ENCODE measurements at regions not wholly inside any gene's neighbourhood (a gene's known extent, or its start where the extent isn't known, plus 50 kb on each side); places are given as distances from the start of the nearest gene placed in this dataset.

- H3K9me3 Mint-ChIP-seq, result no peaks in the 10 kb centered on the region
- H3K4me1 Mint-ChIP-seq, result peaks cover 42% of the 10 kb centered on the region
- no peaks in the 10 kb centered on the region for H3K36me3 Mint-ChIP-seq (ENCODE audit: low read depth)
- H3K27ac Mint-ChIP-seq, result peak overlapping the region; percentile 4 to 93 (median 21)
- no peaks in the 10 kb centered on the region for H3K27me3 Mint-ChIP-seq (ENCODE audit: low read depth)
- H3K4me3 Mint-ChIP-seq, result no peak overlapping the region
- TF ChIP-seq, protein P1, sequence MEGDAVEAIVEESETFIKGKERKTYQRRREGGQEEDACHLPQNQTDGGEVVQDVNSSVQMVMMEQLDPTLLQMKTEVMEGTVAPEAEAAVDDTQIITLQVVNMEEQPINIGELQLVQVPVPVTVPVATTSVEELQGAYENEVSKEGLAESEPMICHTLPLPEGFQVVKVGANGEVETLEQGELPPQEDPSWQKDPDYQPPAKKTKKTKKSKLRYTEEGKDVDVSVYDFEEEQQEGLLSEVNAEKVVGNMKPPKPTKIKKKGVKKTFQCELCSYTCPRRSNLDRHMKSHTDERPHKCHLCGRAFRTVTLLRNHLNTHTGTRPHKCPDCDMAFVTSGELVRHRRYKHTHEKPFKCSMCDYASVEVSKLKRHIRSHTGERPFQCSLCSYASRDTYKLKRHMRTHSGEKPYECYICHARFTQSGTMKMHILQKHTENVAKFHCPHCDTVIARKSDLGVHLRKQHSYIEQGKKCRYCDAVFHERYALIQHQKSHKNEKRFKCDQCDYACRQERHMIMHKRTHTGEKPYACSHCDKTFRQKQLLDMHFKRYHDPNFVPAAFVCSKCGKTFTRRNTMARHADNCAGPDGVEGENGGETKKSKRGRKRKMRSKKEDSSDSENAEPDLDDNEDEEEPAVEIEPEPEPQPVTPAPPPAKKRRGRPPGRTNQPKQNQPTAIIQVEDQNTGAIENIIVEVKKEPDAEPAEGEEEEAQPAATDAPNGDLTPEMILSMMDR (IDR thresholded peaks at IDR 0.05; ENCODE audit: unreplicated experiment in 3 of 3), result no peak
Observed at GRCh38 chr2:198268519-198268918, 464.1 kb downstream of the PLCL1 start.

DNA sequence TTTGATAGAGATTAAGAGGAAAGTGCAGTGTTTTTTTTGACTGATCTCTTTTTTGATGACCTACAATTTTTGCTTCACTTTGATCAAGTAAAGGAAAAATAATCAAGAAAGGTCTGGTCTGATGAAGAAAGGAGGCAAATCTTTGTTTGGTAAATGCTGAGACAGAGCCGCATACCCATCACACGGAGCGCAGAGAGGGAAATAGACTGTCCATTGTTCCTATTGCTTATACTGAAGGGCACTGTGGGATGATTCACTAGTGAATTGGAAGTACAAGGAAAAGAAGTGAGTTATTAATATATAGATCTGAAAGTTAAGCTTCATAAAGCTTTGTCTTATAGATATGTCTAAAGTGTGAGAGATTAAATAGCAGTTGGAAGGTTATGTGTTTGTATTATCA is 455.1 kb downstream of the PLCL1 start:
- no peaks in the 10 kb centered on the region for H3K27me3 Mint-ChIP-seq (ENCODE audit: low read depth)
- H3K27ac Mint-ChIP-seq, result no peak overlapping the region
- H3K9me3 Mint-ChIP-seq, result no peaks in the 10 kb centered on the region
- H3K4me3 Mint-ChIP-seq, result no peak overlapping the region
- TF ChIP-seq, protein P1 (IDR thresholded peaks at IDR 0.05; ENCODE audit: unreplicated experiment in 3 of 3), result no peak
- H3K36me3 Mint-ChIP-seq (ENCODE audit: low read depth), result no peaks in the 10 kb centered on the region
- peaks cover 3% of the 10 kb centered on the region for H3K4me1 Mint-ChIP-seq

- Mint-ChIP-seq H3K4me1 (peaks cover 5% of the 10 kb centered on the region), H3K4me3 (no peak overlapping the region), H3K9me3 (no peaks in the 10 kb centered on the region), H3K27me3 (ENCODE audit: low read depth) (no peaks in the 10 kb centered on the region), H3K36me3 (ENCODE audit: low read depth) (no peaks in the 10 kb centered on the region), H3K27ac (no peak overlapping the region)
- TF ChIP-seq, protein P1 (IDR thresholded peaks at IDR 0.05; ENCODE audit: unreplicated experiment in 3 of 3), result no peak
Observed at GRCh38 chr2:198254536-198255090, 450.2 kb downstream of the PLCL1 start.

GRCh38 chr2:198253995-198254394 is 449.6 kb downstream of the PLCL1 start:
- no peaks in the 10 kb centered on the region for H3K27me3 Mint-ChIP-seq (ENCODE audit: low read depth)
- no peaks in the 10 kb centered on the region for H3K9me3 Mint-ChIP-seq
- H3K36me3 Mint-ChIP-seq (ENCODE audit: low read depth), result no peaks in the 10 kb centered on the region
- TF ChIP-seq, protein P1 (IDR thresholded peaks at IDR 0.05; ENCODE audit: unreplicated experiment in 3 of 3), result no peak
- no peak overlapping the region for H3K4me3 Mint-ChIP-seq
- H3K27ac Mint-ChIP-seq, result no peak overlapping the region
- H3K4me1 Mint-ChIP-seq, result peaks cover 5% of the 10 kb centered on the region

GRCh38 chr2:198252472-198252871 is 448.1 kb downstream of the PLCL1 start:
- Mint-ChIP-seq H3K9me3 (no peaks in the 10 kb centered on the region), H3K27me3 (ENCODE audit: low read depth) (no peaks in the 10 kb centered on the region), H3K4me1 (peaks cover 5% of the 10 kb centered on the region), H3K27ac (no peak overlapping the region), H3K4me3 (no peak overlapping the region), H3K36me3 (ENCODE audit: low read depth) (no peaks in the 10 kb centered on the region)
- TF ChIP-seq, protein P1 (IDR thresholded peaks at IDR 0.05; ENCODE audit: unreplicated experiment in 3 of 3), result no peak

- H3K36me3 Mint-ChIP-seq (ENCODE audit: low read depth), result no peaks in the 10 kb centered on the region
- H3K4me3 Mint-ChIP-seq, result no peak overlapping the region
- no peaks in the 10 kb centered on the region for H3K27me3 Mint-ChIP-seq (ENCODE audit: low read depth)
- TF ChIP-seq, protein P1 (IDR thresholded peaks at IDR 0.05; ENCODE audit: unreplicated experiment in 3 of 3), result no peak
- no peaks in the 10 kb centered on the region for H3K4me1 Mint-ChIP-seq
- no peaks in the 10 kb centered on the region for H3K9me3 Mint-ChIP-seq
- no peak overlapping the region for H3K27ac Mint-ChIP-seq
Observed at GRCh38 chr2:198242093-198242492, 437.7 kb downstream of the PLCL1 start.
